ENCODE measurements at regions not wholly inside any gene's neighbourhood (a gene's known extent, or its start where the extent isn't known, plus 50 kb on each side); places are given as distances from the start of the nearest gene placed in this dataset.
"Not testable (repeated sequence)": the region's sequence is repeated elsewhere in the genome, so short reads cannot be mapped to it uniquely, and the experiment has no call there.

GRCh38 chr6:67854098-67854497 lies 781.0 kb upstream of the ADGRB3 start:
- no peak overlapping the region for H3K9ac ChIP-seq (ENCODE audit: low read length)
- H3K36me3 ChIP-seq (ENCODE audit: control insufficient read depth, insufficient read depth, low read length, severe bottlenecking) = no peaks in the 10 kb centered on the region
- DNase-seq (ENCODE audit: low read depth) = no peak
- no peak overlapping the region for H3K4me3 ChIP-seq (ENCODE audit: low read length)
- H3K4me1 ChIP-seq (ENCODE audit: control insufficient read depth, insufficient read depth, low read length) = no peaks in the 10 kb centered on the region
- peaks cover 2% of the 10 kb centered on the region for H3K9me3 ChIP-seq (ENCODE audit: control insufficient read depth, low read length)
- H3K27me3 ChIP-seq (replicated peaks; ENCODE audit: control insufficient read depth, insufficient read depth, low read length) = no peaks in the 10 kb centered on the region

- Histone ChIP-seq H3K27me3 (replicated peaks; ENCODE audit: control insufficient read depth, insufficient read depth, low read length) (no peaks in the 10 kb centered on the region), H3K4me3 (ENCODE audit: low read length) (no peak overlapping the region), H3K36me3 (ENCODE audit: control insufficient read depth, insufficient read depth, low read length, severe bottlenecking) (no peaks in the 10 kb centered on the region), H3K4me1 (ENCODE audit: control insufficient read depth, insufficient read depth, low read length) (no peaks in the 10 kb centered on the region), H3K9ac (ENCODE audit: low read length) (no peak overlapping the region), H3K9me3 (ENCODE audit: control insufficient read depth, low read length) (peaks cover 13% of the 10 kb centered on the region)
- DNase-seq (ENCODE audit: low read depth) = no peak
Observed at GRCh38 chr6:67839818-67840217, 795.3 kb upstream of the ADGRB3 start.

GRCh38 chr6:67825201-67825895 lies 809.7 kb upstream of the ADGRB3 start:
- Histone ChIP-seq H3K9me3 (ENCODE audit: control insufficient read depth, low read length) (no peaks in the 10 kb centered on the region), H3K4me1 (ENCODE audit: control insufficient read depth, insufficient read depth, low read length) (no peaks in the 10 kb centered on the region), H3K4me3 (ENCODE audit: low read length) (no peak overlapping the region), H3K9ac (ENCODE audit: low read length) (no peak overlapping the region), H3K27me3 (replicated peaks; ENCODE audit: control insufficient read depth, insufficient read depth, low read length) (no peaks in the 10 kb centered on the region), H3K36me3 (ENCODE audit: control insufficient read depth, insufficient read depth, low read length, severe bottlenecking) (no peaks in the 10 kb centered on the region)
- DNase-seq (ENCODE audit: low read depth) = no peak

- H3K9me3 ChIP-seq (ENCODE audit: control insufficient read depth, low read length) = peaks cover 5% of the 10 kb centered on the region
- no peak overlapping the region for H3K9ac ChIP-seq (ENCODE audit: low read length)
Observed at GRCh38 chr6:67818322-67818721, 816.8 kb upstream of the ADGRB3 start.

GRCh38 chr6:67815623-67816022 lies 819.5 kb upstream of the ADGRB3 start:
- H3K36me3 ChIP-seq (ENCODE audit: control insufficient read depth, insufficient read depth, low read length, severe bottlenecking) = no peaks in the 10 kb centered on the region
- no peak for DNase-seq (ENCODE audit: low read depth)
- H3K27me3 ChIP-seq (replicated peaks; ENCODE audit: control insufficient read depth, insufficient read depth, low read length) = no peaks in the 10 kb centered on the region
- no peak overlapping the region for H3K9ac ChIP-seq (ENCODE audit: low read length)
- H3K9me3 ChIP-seq (ENCODE audit: control insufficient read depth, low read length) = peaks cover 20% of the 10 kb centered on the region
- H3K4me1 ChIP-seq (ENCODE audit: control insufficient read depth, insufficient read depth, low read length) = no peaks in the 10 kb centered on the region
- no peak overlapping the region for H3K4me3 ChIP-seq (ENCODE audit: low read length)

More at GRCh38 chr6:67818322-67818721, 816.8 kb upstream of the ADGRB3 start:
- DNase-seq (ENCODE audit: low read depth) = no peak
- Histone ChIP-seq H3K36me3 (ENCODE audit: control insufficient read depth, insufficient read depth, low read length, severe bottlenecking) (no peaks in the 10 kb centered on the region), H3K27me3 (replicated peaks; ENCODE audit: control insufficient read depth, insufficient read depth, low read length) (no peaks in the 10 kb centered on the region), H3K4me1 (ENCODE audit: control insufficient read depth, insufficient read depth, low read length) (no peaks in the 10 kb centered on the region), H3K4me3 (ENCODE audit: low read length) (no peak overlapping the region)

- no peaks in the 10 kb centered on the region for H3K27me3 ChIP-seq (replicated peaks; ENCODE audit: control insufficient read depth, insufficient read depth, low read length)
- no peak overlapping the region for H3K4me3 ChIP-seq (ENCODE audit: low read length)
- peaks cover 20% of the 10 kb centered on the region for H3K9me3 ChIP-seq (ENCODE audit: control insufficient read depth, low read length)
- no peaks in the 10 kb centered on the region for H3K36me3 ChIP-seq (ENCODE audit: control insufficient read depth, insufficient read depth, low read length, severe bottlenecking)
- no peak for DNase-seq (ENCODE audit: low read depth)
- H3K9ac ChIP-seq (ENCODE audit: low read length) = no peak overlapping the region
- H3K4me1 ChIP-seq (ENCODE audit: control insufficient read depth, insufficient read depth, low read length) = no peaks in the 10 kb centered on the region
Observed at GRCh38 chr6:67814262-67814661, 820.8 kb upstream of the ADGRB3 start.

GRCh38 chr6:67812693-67813092 lies 822.4 kb upstream of the ADGRB3 start:
- DNase-seq (ENCODE audit: low read depth) = no peak
- H3K9me3 ChIP-seq (ENCODE audit: control insufficient read depth, low read length) = peaks cover 20% of the 10 kb centered on the region

GRCh38 chr6:67812125-67812524 lies 823.0 kb upstream of the ADGRB3 start:
- DNase-seq (ENCODE audit: low read depth) = no peak
- Histone ChIP-seq H3K9me3 (ENCODE audit: control insufficient read depth, low read length) (peaks cover 20% of the 10 kb centered on the region), H3K4me1 (ENCODE audit: control insufficient read depth, insufficient read depth, low read length) (no peaks in the 10 kb centered on the region), H3K9ac (ENCODE audit: low read length) (no peak overlapping the region), H3K27me3 (replicated peaks; ENCODE audit: control insufficient read depth, insufficient read depth, low read length) (no peaks in the 10 kb centered on the region), H3K36me3 (ENCODE audit: control insufficient read depth, insufficient read depth, low read length, severe bottlenecking) (no peaks in the 10 kb centered on the region), H3K4me3 (ENCODE audit: low read length) (no peak overlapping the region)

More at GRCh38 chr6:67812693-67813092, 822.4 kb upstream of the ADGRB3 start:
- H3K4me3 ChIP-seq (ENCODE audit: low read length) = no peak overlapping the region
- H3K9ac ChIP-seq (ENCODE audit: low read length) = no peak overlapping the region
- H3K4me1 ChIP-seq (ENCODE audit: control insufficient read depth, insufficient read depth, low read length) = no peaks in the 10 kb centered on the region
- no peaks in the 10 kb centered on the region for H3K36me3 ChIP-seq (ENCODE audit: control insufficient read depth, insufficient read depth, low read length, severe bottlenecking)
- H3K27me3 ChIP-seq (replicated peaks; ENCODE audit: control insufficient read depth, insufficient read depth, low read length) = no peaks in the 10 kb centered on the region

- Histone ChIP-seq H3K27me3 (replicated peaks; ENCODE audit: control insufficient read depth, insufficient read depth, low read length) (no peaks in the 10 kb centered on the region), H3K4me1 (ENCODE audit: control insufficient read depth, insufficient read depth, low read length) (no peaks in the 10 kb centered on the region), H3K36me3 (ENCODE audit: control insufficient read depth, insufficient read depth, low read length, severe bottlenecking) (no peaks in the 10 kb centered on the region), H3K9ac (ENCODE audit: low read length) (no peak overlapping the region), H3K9me3 (ENCODE audit: control insufficient read depth, low read length) (peaks cover 20% of the 10 kb centered on the region), H3K4me3 (ENCODE audit: low read length) (no peak overlapping the region)
- no peak for DNase-seq (ENCODE audit: low read depth)
Observed at GRCh38 chr6:67811239-67812037, 823.6 kb upstream of the ADGRB3 start.

- not testable (repeated sequence) for DNase-seq (ENCODE audit: low read depth); H3K36me3 ChIP-seq (ENCODE audit: control insufficient read depth, insufficient read depth, low read length, severe bottlenecking); H3K4me3 ChIP-seq (ENCODE audit: low read length); H3K9ac ChIP-seq (ENCODE audit: low read length); H3K4me1 ChIP-seq (ENCODE audit: control insufficient read depth, insufficient read depth, low read length); H3K27me3 ChIP-seq (replicated peaks; ENCODE audit: control insufficient read depth, insufficient read depth, low read length); H3K9me3 ChIP-seq (ENCODE audit: control insufficient read depth, low read length)
Observed at GRCh38 chr6:67804808-67805207, 830.3 kb upstream of the ADGRB3 start.

- no peak overlapping the region for H3K4me3 ChIP-seq (ENCODE audit: low read length)
- no peak overlapping the region for H3K9ac ChIP-seq (ENCODE audit: low read length)
- H3K36me3 ChIP-seq (ENCODE audit: control insufficient read depth, insufficient read depth, low read length, severe bottlenecking) = no peaks in the 10 kb centered on the region
- H3K4me1 ChIP-seq (ENCODE audit: control insufficient read depth, insufficient read depth, low read length) = no peaks in the 10 kb centered on the region
- no peaks in the 10 kb centered on the region for H3K27me3 ChIP-seq (replicated peaks; ENCODE audit: control insufficient read depth, insufficient read depth, low read length)
- DNase-seq (ENCODE audit: low read depth) = no peak
- peaks cover 8% of the 10 kb centered on the region for H3K9me3 ChIP-seq (ENCODE audit: control insufficient read depth, low read length)
Observed at GRCh38 chr6:67802771-67803170, 832.3 kb upstream of the ADGRB3 start.
